ENCODE measurements at regions not wholly inside any gene's neighbourhood (a gene's known extent, or its start where the extent isn't known, plus 50 kb on each side); places are given as distances from the start of the nearest gene placed in this dataset.
"Not testable (repeated sequence)": the region's sequence is repeated elsewhere in the genome, so short reads cannot be mapped to it uniquely, and the experiment has no call there.

GRCh38 chr3:159047361-159047760 is 245.5 kb downstream of the MFSD1 start:
- Histone ChIP-seq H3K4me1 (ENCODE audit: control insufficient read depth, insufficient read depth, low read length) (no peaks in the 10 kb centered on the region), H3K9ac (ENCODE audit: low read length) (no peak overlapping the region), H3K9me3 (ENCODE audit: control insufficient read depth, low read length) (no peaks in the 10 kb centered on the region), H3K27me3 (replicated peaks; ENCODE audit: control insufficient read depth, insufficient read depth, low read length) (no peaks in the 10 kb centered on the region), H3K36me3 (ENCODE audit: control insufficient read depth, insufficient read depth, low read length, severe bottlenecking) (no peaks in the 10 kb centered on the region), H3K4me3 (ENCODE audit: low read length) (no peak overlapping the region)
- no peak for DNase-seq (ENCODE audit: low read depth)

- not testable (repeated sequence) for H3K27me3 ChIP-seq (replicated peaks; ENCODE audit: control insufficient read depth, insufficient read depth, low read length); H3K36me3 ChIP-seq (ENCODE audit: control insufficient read depth, insufficient read depth, low read length, severe bottlenecking); H3K4me3 ChIP-seq (ENCODE audit: low read length); H3K9ac ChIP-seq (ENCODE audit: low read length); DNase-seq (ENCODE audit: low read depth); H3K4me1 ChIP-seq (ENCODE audit: control insufficient read depth, insufficient read depth, low read length); H3K9me3 ChIP-seq (ENCODE audit: control insufficient read depth, low read length)
Measured at GRCh38 chr3:159052494-159052893, 250.6 kb downstream of the MFSD1 start.

GRCh38 chr3:159057621-159058020 is 255.8 kb downstream of the MFSD1 start:
- Histone ChIP-seq H3K4me1 (ENCODE audit: control insufficient read depth, insufficient read depth, low read length) (peaks cover 3% of the 10 kb centered on the region), H3K9me3 (ENCODE audit: control insufficient read depth, low read length) (no peaks in the 10 kb centered on the region), H3K9ac (ENCODE audit: low read length) (no peak overlapping the region), H3K27me3 (replicated peaks; ENCODE audit: control insufficient read depth, insufficient read depth, low read length) (no peaks in the 10 kb centered on the region), H3K4me3 (ENCODE audit: low read length) (no peak overlapping the region), H3K36me3 (ENCODE audit: control insufficient read depth, insufficient read depth, low read length, severe bottlenecking) (no peaks in the 10 kb centered on the region)
- no peak for DNase-seq (ENCODE audit: low read depth)

- DNase-seq (ENCODE audit: low read depth) = no peak
- Histone ChIP-seq H3K9ac (ENCODE audit: low read length) (no peak overlapping the region), H3K9me3 (ENCODE audit: control insufficient read depth, low read length) (no peaks in the 10 kb centered on the region), H3K27me3 (replicated peaks; ENCODE audit: control insufficient read depth, insufficient read depth, low read length) (no peaks in the 10 kb centered on the region), H3K4me3 (ENCODE audit: low read length) (no peak overlapping the region), H3K36me3 (ENCODE audit: control insufficient read depth, insufficient read depth, low read length, severe bottlenecking) (no peaks in the 10 kb centered on the region), H3K4me1 (ENCODE audit: control insufficient read depth, insufficient read depth, low read length) (peaks cover 3% of the 10 kb centered on the region)
Measured at GRCh38 chr3:159058859-159059258, 257.0 kb downstream of the MFSD1 start.

DNA sequence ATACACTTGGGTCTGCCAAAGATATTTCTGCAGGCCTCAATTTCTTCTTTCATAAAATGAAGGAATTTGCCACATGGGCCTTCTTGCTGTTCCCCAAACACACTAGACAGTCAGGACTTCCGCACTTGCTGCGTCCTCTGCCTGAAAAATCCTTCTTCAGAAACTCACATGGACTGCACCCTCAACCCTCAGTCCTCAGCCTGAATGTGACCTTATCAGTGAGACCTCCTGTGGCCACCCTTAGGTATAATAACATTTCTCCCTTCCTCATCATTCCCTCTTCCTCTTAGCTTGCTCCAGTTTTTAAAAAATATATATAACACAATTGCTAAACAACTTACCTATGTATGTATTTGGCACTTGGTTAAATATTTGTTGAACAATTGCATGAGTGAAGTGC is 257.5 kb downstream of the MFSD1 start:
- Histone ChIP-seq H3K4me3 (ENCODE audit: low read length) (no peak overlapping the region), H3K36me3 (ENCODE audit: control insufficient read depth, insufficient read depth, low read length, severe bottlenecking) (no peaks in the 10 kb centered on the region), H3K9ac (ENCODE audit: low read length) (no peak overlapping the region), H3K9me3 (ENCODE audit: control insufficient read depth, low read length) (no peaks in the 10 kb centered on the region), H3K4me1 (ENCODE audit: control insufficient read depth, insufficient read depth, low read length) (peaks cover 3% of the 10 kb centered on the region), H3K27me3 (replicated peaks; ENCODE audit: control insufficient read depth, insufficient read depth, low read length) (no peaks in the 10 kb centered on the region)
- DNase-seq (ENCODE audit: low read depth) = no peak

DNA sequence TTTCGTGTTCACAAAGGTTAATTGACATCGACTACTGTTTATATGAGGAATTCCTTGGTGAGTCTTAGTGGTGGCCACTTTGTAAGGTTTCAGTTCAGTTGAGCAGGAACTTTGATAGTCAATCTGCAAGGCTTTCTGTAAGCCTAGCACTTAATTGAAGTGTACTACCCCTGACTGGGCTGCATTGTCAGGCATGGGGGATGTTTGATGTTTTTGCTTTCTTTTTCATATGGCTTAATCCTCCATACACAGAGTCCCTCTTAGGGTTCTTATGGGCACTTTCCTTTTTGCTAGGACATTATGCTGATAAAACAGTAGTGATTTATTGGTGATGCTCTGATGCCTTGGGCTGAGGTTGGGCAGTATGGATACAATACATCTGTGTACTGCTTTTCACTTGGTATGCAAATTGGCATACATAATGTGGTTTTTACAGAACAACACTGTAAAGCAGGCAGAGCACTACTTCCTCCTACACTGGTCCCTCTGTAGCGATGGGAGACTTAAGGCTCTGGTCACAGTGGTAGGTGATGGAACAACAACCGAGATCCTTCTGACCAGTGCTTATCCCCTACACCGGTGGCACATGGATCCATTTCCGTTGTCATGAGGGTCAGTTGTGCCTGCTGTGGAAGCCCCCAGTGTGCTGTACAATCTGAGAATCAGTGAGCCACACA is 261.0 kb downstream of the MFSD1 start:
- Histone ChIP-seq H3K9me3 (ENCODE audit: control insufficient read depth, low read length) (no peaks in the 10 kb centered on the region), H3K4me1 (ENCODE audit: control insufficient read depth, insufficient read depth, low read length) (peaks cover 3% of the 10 kb centered on the region), H3K27me3 (replicated peaks; ENCODE audit: control insufficient read depth, insufficient read depth, low read length) (no peaks in the 10 kb centered on the region), H3K36me3 (ENCODE audit: control insufficient read depth, insufficient read depth, low read length, severe bottlenecking) (no peaks in the 10 kb centered on the region), H3K4me3 (ENCODE audit: low read length) (no peak overlapping the region), H3K9ac (ENCODE audit: low read length) (no peak overlapping the region)
- DNase-seq (ENCODE audit: low read depth) = no peak

- DNase-seq (ENCODE audit: low read depth) = no peak
- Histone ChIP-seq H3K27me3 (replicated peaks; ENCODE audit: control insufficient read depth, insufficient read depth, low read length) (no peaks in the 10 kb centered on the region), H3K4me3 (ENCODE audit: low read length) (no peak within 1 kb of the TSS), H3K9me3 (ENCODE audit: control insufficient read depth, low read length) (no peaks in the 10 kb centered on the region), H3K9ac (ENCODE audit: low read length) (no peak within 1 kb of the TSS), H3K36me3 (ENCODE audit: control insufficient read depth, insufficient read depth, low read length, severe bottlenecking) (no peaks in the 10 kb centered on the region), H3K4me1 (ENCODE audit: control insufficient read depth, insufficient read depth, low read length) (no peaks in the 10 kb centered on the region)
Measured at GRCh38 chr3:159069091-159069490, 267.2 kb downstream of the MFSD1 start, which contains the start of gene IQCJ. Gene IQCJ (plus strand): TSS chr3:159069319.

- Histone ChIP-seq H3K9me3 (ENCODE audit: control insufficient read depth, low read length) (no peaks in the 10 kb centered on the region), H3K4me3 (ENCODE audit: low read length) (no peak overlapping the region)
- no peak for DNase-seq (ENCODE audit: low read depth)
Measured at GRCh38 chr3:159069866-159070425, 268.1 kb downstream of the MFSD1 start.

GRCh38 chr3:159074756-159075701 is 273.2 kb downstream of the MFSD1 start:
- Histone ChIP-seq H3K27me3 (replicated peaks; ENCODE audit: control insufficient read depth, insufficient read depth, low read length) (no peaks in the 10 kb centered on the region), H3K9ac (ENCODE audit: low read length) (no peak overlapping the region), H3K9me3 (ENCODE audit: control insufficient read depth, low read length) (no peaks in the 10 kb centered on the region), H3K4me3 (ENCODE audit: low read length) (no peak overlapping the region), H3K36me3 (ENCODE audit: control insufficient read depth, insufficient read depth, low read length, severe bottlenecking) (no peaks in the 10 kb centered on the region), H3K4me1 (ENCODE audit: control insufficient read depth, insufficient read depth, low read length) (peaks cover 22% of the 10 kb centered on the region)
- no peak for DNase-seq (ENCODE audit: low read depth)

More at GRCh38 chr3:159069866-159070425, 268.1 kb downstream of the MFSD1 start:
- Histone ChIP-seq H3K27me3 (replicated peaks; ENCODE audit: control insufficient read depth, insufficient read depth, low read length) (no peaks in the 10 kb centered on the region), H3K4me1 (ENCODE audit: control insufficient read depth, insufficient read depth, low read length) (no peaks in the 10 kb centered on the region), H3K36me3 (ENCODE audit: control insufficient read depth, insufficient read depth, low read length, severe bottlenecking) (no peaks in the 10 kb centered on the region), H3K9ac (ENCODE audit: low read length) (no peak overlapping the region)

- H3K9me3 ChIP-seq (ENCODE audit: control insufficient read depth, low read length) = no peaks in the 10 kb centered on the region
- peak; percentile 78 for DNase-seq (ENCODE audit: low read depth)
Measured at GRCh38 chr3:159077860-159078259, 276.0 kb downstream of the MFSD1 start.

GRCh38 chr3:159080256-159080655 is 278.4 kb downstream of the MFSD1 start:
- Histone ChIP-seq H3K4me1 (ENCODE audit: control insufficient read depth, insufficient read depth, low read length) (peaks cover 22% of the 10 kb centered on the region), H3K4me3 (ENCODE audit: low read length) (no peak overlapping the region), H3K27me3 (replicated peaks; ENCODE audit: control insufficient read depth, insufficient read depth, low read length) (no peaks in the 10 kb centered on the region), H3K9me3 (ENCODE audit: control insufficient read depth, low read length) (peaks cover 3% of the 10 kb centered on the region), H3K36me3 (ENCODE audit: control insufficient read depth, insufficient read depth, low read length, severe bottlenecking) (no peaks in the 10 kb centered on the region), H3K9ac (ENCODE audit: low read length) (no peak overlapping the region)
- DNase-seq (ENCODE audit: low read depth) = no peak

More at GRCh38 chr3:159077860-159078259, 276.0 kb downstream of the MFSD1 start:
- Histone ChIP-seq H3K36me3 (ENCODE audit: control insufficient read depth, insufficient read depth, low read length, severe bottlenecking) (no peaks in the 10 kb centered on the region), H3K9ac (ENCODE audit: low read length) (no peak overlapping the region), H3K4me1 (ENCODE audit: control insufficient read depth, insufficient read depth, low read length) (peaks cover 22% of the 10 kb centered on the region), H3K4me3 (ENCODE audit: low read length) (no peak overlapping the region), H3K27me3 (replicated peaks; ENCODE audit: control insufficient read depth, insufficient read depth, low read length) (no peaks in the 10 kb centered on the region)

Data from adipocyte (in vitro differentiated cells).